ENCODE measurements at regions not wholly inside any gene's neighbourhood (a gene's known extent, or its start where the extent isn't known, plus 50 kb on each side); places are given as distances from the start of the nearest gene placed in this dataset.

GRCh38 chr9:80520231-80520630, 948.5 kb downstream of the TLE4 start:
- Histone ChIP-seq H3K9ac (ENCODE audit: control insufficient read depth, extremely low read depth, insufficient read depth, low read length) (no peak overlapping the region), H3K27me3 (ENCODE audit: control insufficient read depth, extremely low read depth, insufficient read depth, low read length) (no peaks in the 10 kb centered on the region), H3K9me1 (ENCODE audit: control insufficient read depth, extremely low read depth, insufficient read depth, low read length) (no peaks in the 10 kb centered on the region), H3K36me3 (ENCODE audit: control insufficient read depth in 2 of 2, extremely low read depth in 1 of 2, insufficient read depth in 2 of 2, low read length in 2 of 2) (no peaks in the 10 kb centered on the region), H2AFZ (ENCODE audit: control insufficient read depth, low read length) (no peak overlapping the region), H3K27ac (ENCODE audit: control insufficient read depth, insufficient read depth, low read length) (no peak overlapping the region), H3K4me2 (ENCODE audit: control insufficient read depth, extremely low read depth, insufficient read depth, low read depth, low read length) (no peak overlapping the region), H3K9me3 (ENCODE audit: control insufficient read depth, low read depth, low read length) (no peaks in the 10 kb centered on the region), H4K20me1 (ENCODE audit: control insufficient read depth, extremely low read depth, insufficient read depth, low read length) (no peaks in the 10 kb centered on the region), H3K4me3 (ENCODE audit: control insufficient read depth in 2 of 3, extremely low read depth in 1 of 3, insufficient read depth in 2 of 3, low read depth in 1 of 3, low read length in 3 of 3) (no peak overlapping the region), H3K79me2 (ENCODE audit: control insufficient read depth, insufficient read depth, low read length) (no peaks in the 10 kb centered on the region), H3K4me1 (ENCODE audit: control insufficient read depth, extremely low read depth, insufficient read depth, low read length) (no peaks in the 10 kb centered on the region)
- DNase-seq (ENCODE audit: low read depth, low spot score) (no peak), FAIRE-seq (no peak)
- TF ChIP-seq CTCF (optimal IDR thresholded peaks at IDR 0.05 in 1 of 3, IDR thresholded peaks at IDR 0.05 in 1 of 3, conservative IDR thresholded peaks at IDR 0.05 in 1 of 3; ENCODE audit: extremely low read depth in 1 of 3, insufficient read depth in 2 of 3, low read length in 3 of 3) (no peak), EZH2 (IDR thresholded peaks at IDR 0.05; ENCODE audit: low read length) (no peak)
- dilution Hi-C loops (cut with MboI; ENCODE audit: extremely low pct_ligation_motif_present, low sequenced_read_pairs), result no loop called here

GRCh38 chr9:80518441-80518840, 946.7 kb downstream of the TLE4 start:
- Histone ChIP-seq H3K4me2 (ENCODE audit: control insufficient read depth, extremely low read depth, insufficient read depth, low read depth, low read length) (no peak overlapping the region), H2AFZ (ENCODE audit: control insufficient read depth, low read length) (no peak overlapping the region), H4K20me1 (ENCODE audit: control insufficient read depth, extremely low read depth, insufficient read depth, low read length) (no peaks in the 10 kb centered on the region), H3K4me3 (ENCODE audit: control insufficient read depth in 2 of 3, extremely low read depth in 1 of 3, insufficient read depth in 2 of 3, low read depth in 1 of 3, low read length in 3 of 3) (no peak overlapping the region), H3K79me2 (ENCODE audit: control insufficient read depth, insufficient read depth, low read length) (no peaks in the 10 kb centered on the region), H3K9me1 (ENCODE audit: control insufficient read depth, extremely low read depth, insufficient read depth, low read length) (no peaks in the 10 kb centered on the region), H3K9ac (ENCODE audit: control insufficient read depth, extremely low read depth, insufficient read depth, low read length) (no peak overlapping the region), H3K27ac (ENCODE audit: control insufficient read depth, insufficient read depth, low read length) (no peak overlapping the region), H3K36me3 (ENCODE audit: control insufficient read depth in 2 of 2, extremely low read depth in 1 of 2, insufficient read depth in 2 of 2, low read length in 2 of 2) (no peaks in the 10 kb centered on the region), H3K4me1 (ENCODE audit: control insufficient read depth, extremely low read depth, insufficient read depth, low read length) (no peaks in the 10 kb centered on the region), H3K9me3 (ENCODE audit: control insufficient read depth, low read depth, low read length) (no peaks in the 10 kb centered on the region), H3K27me3 (ENCODE audit: control insufficient read depth, extremely low read depth, insufficient read depth, low read length) (no peaks in the 10 kb centered on the region)
- no peak for DNase-seq (ENCODE audit: low read depth, low spot score)
- dilution Hi-C loops (cut with MboI; ENCODE audit: extremely low pct_ligation_motif_present, low sequenced_read_pairs), result no loop called here
- FAIRE-seq, result no peak
- no peak for TF ChIP-seq EZH2 (IDR thresholded peaks at IDR 0.05; ENCODE audit: low read length)
- TF ChIP-seq CTCF (optimal IDR thresholded peaks at IDR 0.05 in 1 of 3, IDR thresholded peaks at IDR 0.05 in 1 of 3, conservative IDR thresholded peaks at IDR 0.05 in 1 of 3; ENCODE audit: extremely low read depth in 1 of 3, insufficient read depth in 2 of 3, low read length in 3 of 3), result no peak
